WTC11 (cell line): ENCODE measurements at regions not wholly inside any gene's neighbourhood (a gene's known extent, or its start where the extent isn't known, plus 50 kb on each side); places are given as distances from the start of the nearest gene placed in this dataset.

Source experiments
- ATAC-seq: fragments of 200-7000 bp; cut with Tn5 transposase; 2 replicates; pipeline ENCODE4 v1.10.0; 2021; ENCODE audit warnings: mild to moderate bottlenecking, moderate library complexity
- CTCF ChIA-PET: fragments of 300-600 bp; sonication (Branson Sonifier 250); formaldehyde crosslinking; loops from one replicate; lab custom pipeline; 2021; ENCODE audit warnings: antibody characterized with exemption; lab: Charles Lee
- POLR2A ChIA-PET: fragments of 350-600 bp; sonication (Branson Sonifier 250); formaldehyde crosslinking; loops from one replicate; lab custom pipeline; 2021; ENCODE audit warnings: antibody characterized with exemption; lab: Charles Lee
- DNase-seq: peaks from one replicate; pipeline ENCODE4 v3.0.0; 2021; ENCODE audit warnings: low spot score
- H3K27ac Mint-ChIP-seq: 2 replicates; pipeline ENCODE4 v1.8.0; 2021; ENCODE audit warnings: mixed read lengths
- H3K27me3 Mint-ChIP-seq: 2 replicates; pipeline ENCODE4 v1.8.0; 2021; ENCODE audit warnings: low read depth, mild to moderate bottlenecking, moderate library complexity, mixed read lengths
- H3K36me3 Mint-ChIP-seq: 2 replicates; pipeline ENCODE4 v1.8.0; 2021; ENCODE audit warnings: mixed read lengths
- H3K4me1 Mint-ChIP-seq: 2 replicates; pipeline ENCODE4 v1.8.0; 2022; ENCODE audit warnings: mixed read lengths
- H3K4me3 Mint-ChIP-seq: 2 replicates; pipeline ENCODE4 v1.8.0; 2021; ENCODE audit warnings: mild to moderate bottlenecking, moderate library complexity, mixed read lengths
- H3K9me3 Mint-ChIP-seq: 2 replicates; pipeline ENCODE4 v1.8.0; 2021; ENCODE audit warnings: mixed read lengths
- CREB1 ChIP-seq: sonication (generic); formaldehyde crosslinking; IDR thresholded peaks from 2 replicates; pipeline ENCODE4 v1.8.0; 2023; ENCODE audit warnings: mild to moderate bottlenecking, missing genetic modification reagents
- HMGXB4 ChIP-seq: sonication (generic); formaldehyde crosslinking; IDR thresholded peaks from 2 replicates; pipeline ENCODE4 v1.8.1; 2023; ENCODE audit warnings: mild to moderate bottlenecking, moderate library complexity, missing genetic modification reagents
- IRF2 ChIP-seq: sonication (generic); formaldehyde crosslinking; IDR thresholded peaks from 2 replicates; pipeline ENCODE4 v1.8.0; 2022; ENCODE audit warnings: low read depth, missing genetic modification reagents, borderline replicate concordance
- MAX ChIP-seq: sonication (generic); formaldehyde crosslinking; IDR thresholded peaks from 2 replicates; pipeline ENCODE4 v1.8.0; 2022; ENCODE audit warnings: mild to moderate bottlenecking, missing genetic modification reagents
- MYBL2 ChIP-seq: sonication (generic); formaldehyde crosslinking; IDR thresholded peaks from 2 replicates; pipeline ENCODE4 v1.8.1; 2023; ENCODE audit warnings: mild to moderate bottlenecking, moderate library complexity, missing genetic modification reagents
- OVOL2 ChIP-seq: fragments of 250-450 bp; sonication (Bioruptor Pico); IDR thresholded peaks from 2 replicates; pipeline ENCODE4 v1.9.0; 2021; ENCODE audit warnings: mild to moderate bottlenecking, borderline replicate concordance
- SP1 ChIP-seq: sonication (generic); formaldehyde crosslinking; conservative IDR thresholded peaks from 2 replicates; pipeline ENCODE4 v1.8.1; 2022; ENCODE audit warnings: missing genetic modification reagents
- TEAD4 ChIP-seq: sonication (generic); formaldehyde crosslinking; IDR thresholded peaks from 2 replicates; pipeline ENCODE4 v1.8.0; 2022; ENCODE audit warnings: mild to moderate bottlenecking, missing genetic modification reagents
- TP53 ChIP-seq: sonication (generic); formaldehyde crosslinking; IDR thresholded peaks from 2 replicates; pipeline ENCODE4 v1.8.1; 2023; ENCODE audit warnings: mild to moderate bottlenecking, missing genetic modification reagents
- ZNF219 ChIP-seq: sonication (generic); formaldehyde crosslinking; IDR thresholded peaks from 2 replicates; pipeline ENCODE4 v1.8.0; 2023; ENCODE audit warnings: missing genetic modification reagents, mild to moderate bottlenecking, borderline replicate concordance
- ZNF263 ChIP-seq: sonication (generic); formaldehyde crosslinking; IDR thresholded peaks from 2 replicates; pipeline ENCODE4 v1.8.1; 2022; ENCODE audit warnings: low read depth, mild to moderate bottlenecking, moderate library complexity, missing genetic modification reagents
- ZNF317 ChIP-seq: sonication (generic); formaldehyde crosslinking; IDR thresholded peaks from 2 replicates; pipeline ENCODE4 v1.8.1; 2023; ENCODE audit warnings: low read depth, mild to moderate bottlenecking, moderate library complexity, missing genetic modification reagents, borderline replicate concordance
- ZNF416 ChIP-seq: fragments of 250-450 bp; sonication (Bioruptor Pico); IDR thresholded peaks from 2 replicates; pipeline ENCODE4 v1.9.0; 2021; ENCODE audit warnings: mild to moderate bottlenecking, inconsistent platforms
- ZNF423 ChIP-seq: fragments of 250-450 bp; sonication (Bioruptor Pico); IDR thresholded peaks from 2 replicates; pipeline ENCODE4 v2.1.2; 2022; ENCODE audit warnings: mild to moderate bottlenecking, moderate library complexity
- TF ChIP-seq, protein P1 (sequence below): sonication (generic); formaldehyde crosslinking; IDR thresholded peaks from 2 replicates; pipeline ENCODE4 v1.8.0; 2023; ENCODE audit warnings: mild to moderate bottlenecking, missing genetic modification reagents
- TF ChIP-seq, protein P2 (sequence below): sonication (generic); formaldehyde crosslinking; IDR thresholded peaks from 2 replicates; pipeline ENCODE4 v1.8.1; 2022; ENCODE audit warnings: low read depth, missing genetic modification reagents, borderline replicate concordance
- TF ChIP-seq, protein P3 (sequence below): sonication (generic); formaldehyde crosslinking; IDR thresholded peaks from 2 replicates; pipeline ENCODE4 v1.8.1; 2022; ENCODE audit warnings: low read depth, mild to moderate bottlenecking, moderate library complexity, missing genetic modification reagents, borderline replicate concordance
- TF ChIP-seq, protein P4 (sequence below): fragments of 250-450 bp; sonication (Bioruptor Pico); conservative IDR thresholded peaks from 2 replicates; pipeline ENCODE4 v1.9.0; 2021; ENCODE audit warnings: mild to moderate bottlenecking

GRCh38 chr2:165011199-165011598 is 55.9 kb upstream of the SLC38A11 start:
- Mint-ChIP-seq H3K9me3 (no peaks in the 10 kb centered on the region), H3K4me1 (peaks cover 8% of the 10 kb centered on the region), H3K27me3 (no peaks in the 10 kb centered on the region), H3K27ac (no peak overlapping the region)
- ChIA-PET CTCF (interaction anchor here (1.5 kb wide), 1 partner anchor 193 kb away, joined by 7 read pairs; the partner anchor contains the start of gene SCN3A), POLR2A (interaction anchor here (0.6 kb wide), 1 partner anchor 178 kb away, joined by 3 read pairs; no protein-coding TSS in a partner anchor)
- TF ChIP-seq, protein P1, sequence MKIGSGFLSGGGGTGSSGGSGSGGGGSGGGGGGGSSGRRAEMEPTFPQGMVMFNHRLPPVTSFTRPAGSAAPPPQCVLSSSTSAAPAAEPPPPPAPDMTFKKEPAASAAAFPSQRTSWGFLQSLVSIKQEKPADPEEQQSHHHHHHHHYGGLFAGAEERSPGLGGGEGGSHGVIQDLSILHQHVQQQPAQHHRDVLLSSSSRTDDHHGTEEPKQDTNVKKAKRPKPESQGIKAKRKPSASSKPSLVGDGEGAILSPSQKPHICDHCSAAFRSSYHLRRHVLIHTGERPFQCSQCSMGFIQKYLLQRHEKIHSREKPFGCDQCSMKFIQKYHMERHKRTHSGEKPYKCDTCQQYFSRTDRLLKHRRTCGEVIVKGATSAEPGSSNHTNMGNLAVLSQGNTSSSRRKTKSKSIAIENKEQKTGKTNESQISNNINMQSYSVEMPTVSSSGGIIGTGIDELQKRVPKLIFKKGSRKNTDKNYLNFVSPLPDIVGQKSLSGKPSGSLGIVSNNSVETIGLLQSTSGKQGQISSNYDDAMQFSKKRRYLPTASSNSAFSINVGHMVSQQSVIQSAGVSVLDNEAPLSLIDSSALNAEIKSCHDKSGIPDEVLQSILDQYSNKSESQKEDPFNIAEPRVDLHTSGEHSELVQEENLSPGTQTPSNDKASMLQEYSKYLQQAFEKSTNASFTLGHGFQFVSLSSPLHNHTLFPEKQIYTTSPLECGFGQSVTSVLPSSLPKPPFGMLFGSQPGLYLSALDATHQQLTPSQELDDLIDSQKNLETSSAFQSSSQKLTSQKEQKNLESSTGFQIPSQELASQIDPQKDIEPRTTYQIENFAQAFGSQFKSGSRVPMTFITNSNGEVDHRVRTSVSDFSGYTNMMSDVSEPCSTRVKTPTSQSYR (CRISPR knock-in tag), result no peak
- no peak for TF ChIP-seq MAX (CRISPR knock-in tag)
- no peak for TF ChIP-seq TP53
- no peak for TF ChIP-seq TEAD4 (CRISPR knock-in tag)
- no peak for TF ChIP-seq ZNF423 (CRISPR knock-in tag)
- no peak for TF ChIP-seq ZNF263
- TF ChIP-seq, protein P2, sequence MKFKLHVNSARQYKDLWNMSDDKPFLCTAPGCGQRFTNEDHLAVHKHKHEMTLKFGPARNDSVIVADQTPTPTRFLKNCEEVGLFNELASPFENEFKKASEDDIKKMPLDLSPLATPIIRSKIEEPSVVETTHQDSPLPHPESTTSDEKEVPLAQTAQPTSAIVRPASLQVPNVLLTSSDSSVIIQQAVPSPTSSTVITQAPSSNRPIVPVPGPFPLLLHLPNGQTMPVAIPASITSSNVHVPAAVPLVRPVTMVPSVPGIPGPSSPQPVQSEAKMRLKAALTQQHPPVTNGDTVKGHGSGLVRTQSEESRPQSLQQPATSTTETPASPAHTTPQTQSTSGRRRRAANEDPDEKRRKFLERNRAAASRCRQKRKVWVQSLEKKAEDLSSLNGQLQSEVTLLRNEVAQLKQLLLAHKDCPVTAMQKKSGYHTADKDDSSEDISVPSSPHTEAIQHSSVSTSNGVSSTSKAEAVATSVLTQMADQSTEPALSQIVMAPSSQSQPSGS, result no peak
- TF ChIP-seq ZNF317 (CRISPR knock-in tag), result no peak
- no peak for TF ChIP-seq MYBL2 (CRISPR knock-in tag)
- TF ChIP-seq, protein P3, sequence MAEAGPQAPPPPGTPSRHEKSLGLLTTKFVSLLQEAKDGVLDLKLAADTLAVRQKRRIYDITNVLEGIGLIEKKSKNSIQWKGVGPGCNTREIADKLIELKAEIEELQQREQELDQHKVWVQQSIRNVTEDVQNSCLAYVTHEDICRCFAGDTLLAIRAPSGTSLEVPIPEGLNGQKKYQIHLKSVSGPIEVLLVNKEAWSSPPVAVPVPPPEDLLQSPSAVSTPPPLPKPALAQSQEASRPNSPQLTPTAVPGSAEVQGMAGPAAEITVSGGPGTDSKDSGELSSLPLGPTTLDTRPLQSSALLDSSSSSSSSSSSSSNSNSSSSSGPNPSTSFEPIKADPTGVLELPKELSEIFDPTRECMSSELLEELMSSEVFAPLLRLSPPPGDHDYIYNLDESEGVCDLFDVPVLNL, result no peak
- no peak for TF ChIP-seq IRF2
- TF ChIP-seq, protein P4, sequence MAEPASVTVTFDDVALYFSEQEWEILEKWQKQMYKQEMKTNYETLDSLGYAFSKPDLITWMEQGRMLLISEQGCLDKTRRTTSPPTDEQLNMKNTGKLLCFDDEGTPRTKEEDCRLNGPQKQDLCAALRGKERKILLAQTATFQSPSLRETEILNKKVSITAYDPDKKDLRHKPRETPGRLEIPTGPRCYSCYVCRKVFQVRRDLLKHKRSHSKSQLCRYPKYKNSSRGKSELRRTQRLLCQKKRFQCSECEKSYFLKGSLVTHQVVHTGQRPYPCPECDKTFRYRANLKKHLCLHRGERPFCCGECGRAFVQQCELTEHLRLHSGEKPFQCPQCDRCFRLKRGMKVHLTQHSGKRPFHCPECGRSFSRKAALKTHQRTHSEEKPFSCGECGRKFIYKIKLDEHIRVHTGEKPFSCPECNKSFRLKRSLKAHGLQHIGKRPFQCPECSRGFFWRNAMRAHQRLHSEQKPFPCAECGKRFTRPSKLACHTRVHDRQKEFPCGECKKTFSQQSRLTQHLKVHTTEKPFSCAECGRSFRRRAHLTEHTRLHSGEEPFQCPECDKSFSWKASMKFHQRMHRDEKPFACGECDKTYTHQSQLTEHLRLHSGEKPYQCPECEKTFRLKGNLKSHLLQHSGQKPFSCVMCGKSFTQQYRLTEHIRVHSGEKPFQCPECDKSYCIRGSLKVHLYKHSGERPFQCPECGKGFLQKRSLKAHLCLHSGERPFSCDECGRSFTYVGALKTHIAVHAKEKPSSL (CRISPR knock-in tag), result no peak
- TF ChIP-seq ZNF416 (CRISPR knock-in tag), result no peak
- TF ChIP-seq ZNF219 (CRISPR knock-in tag), result no peak
- no peak for TF ChIP-seq SP1
- no peak for TF ChIP-seq CREB1 (CRISPR knock-in tag)
- no peak for TF ChIP-seq OVOL2 (CRISPR knock-in tag)
- no peak for TF ChIP-seq HMGXB4 (CRISPR knock-in tag)
- TF ChIP-seq, all 79 proteins: peak for 0
- no peaks in the 10 kb centered on the region for H3K36me3 Mint-ChIP-seq
- ATAC-seq (peak; percentile 63), DNase-seq (no peak)
- H3K4me3 Mint-ChIP-seq, result no peak overlapping the region
